ENCODE measurements at regions not wholly inside any gene's neighbourhood (a gene's known extent, or its start where the extent isn't known, plus 50 kb on each side); places are given as distances from the start of the nearest gene placed in this dataset.

- DNase-seq: peak in 1 of 14 donors; percentile 1
These were observed 114.8 kb upstream of the FLRT2 start for GRCh38 chr14:85415015-85415712.

- no peak for DNase-seq
These were observed 113.2 kb upstream of the FLRT2 start for GRCh38 chr14:85416771-85417170.

GRCh38 chr14:85417396-85417795 is 112.5 kb upstream of the FLRT2 start:
- no peak for DNase-seq

GRCh38 chr14:85418721-85419120 is 111.2 kb upstream of the FLRT2 start:
- DNase-seq: no peak

GRCh38 chr14:85420278-85420677 is 109.7 kb upstream of the FLRT2 start:
- no peak for DNase-seq

GRCh38 chr14:85420707-85421106 is 109.2 kb upstream of the FLRT2 start:
- DNase-seq: no peak

- no peak for DNase-seq
These were observed 108.6 kb upstream of the FLRT2 start for GRCh38 chr14:85421186-85421877.

GRCh38 chr14:85423889-85424288 is 106.1 kb upstream of the FLRT2 start:
- no peak for DNase-seq

- no peak for DNase-seq
These were observed 104.4 kb upstream of the FLRT2 start for GRCh38 chr14:85425507-85425906.

- DNase-seq: no peak
These were observed 103.6 kb upstream of the FLRT2 start for GRCh38 chr14:85426068-85426935.

- DNase-seq: no peak
These were observed 101.0 kb upstream of the FLRT2 start for GRCh38 chr14:85428926-85429325.

- no peak for DNase-seq
These were observed 92.8 kb upstream of the FLRT2 start for GRCh38 chr14:85437148-85437547.

- no peak for DNase-seq
These were observed 91.9 kb upstream of the FLRT2 start for GRCh38 chr14:85438001-85438400.

GRCh38 chr14:85438481-85438942 is 91.4 kb upstream of the FLRT2 start:
- DNase-seq: no peak

GRCh38 chr14:85439696-85440328 is 90.1 kb upstream of the FLRT2 start:
- DNase-seq: no peak

- no peak for DNase-seq
These were observed 87.9 kb upstream of the FLRT2 start for GRCh38 chr14:85441909-85442643.

GRCh38 chr14:85442996-85443395 is 86.9 kb upstream of the FLRT2 start:
- no peak for DNase-seq

- no peak for DNase-seq
These were observed 85.3 kb upstream of the FLRT2 start for GRCh38 chr14:85444635-85445034.

- DNase-seq: no peak
These were observed 84.7 kb upstream of the FLRT2 start for GRCh38 chr14:85445151-85445795.

- DNase-seq: no peak
These were observed 82.1 kb upstream of the FLRT2 start for GRCh38 chr14:85447883-85448282.

GRCh38 chr14:85451421-85451820 is 78.5 kb upstream of the FLRT2 start:
- no peak for DNase-seq
